Chondrocyte (in vitro differentiated cells): ENCODE measurements at regions not wholly inside any gene's neighbourhood (a gene's known extent, or its start where the extent isn't known, plus 50 kb on each side); places are given as distances from the start of the nearest gene placed in this dataset.
A peak's percentile ranks its signal among the peaks of the same experiment; 100 is the strongest.

Experiments
- DNase-seq: peaks from one replicate; pipeline ENCODE4 v3.0.0; 2021; ENCODE audit warnings: mixed read lengths, low spot score
- H3K27ac Mint-ChIP-seq: one replicate; pipeline ENCODE4 v1.8.0; 2021; ENCODE audit warnings: mild to moderate bottlenecking, moderate library complexity, mixed read lengths; ENCODE audit not compliant: unreplicated experiment
- H3K27me3 Mint-ChIP-seq: 2 replicates; pipeline ENCODE4 v1.8.0; 2021; ENCODE audit warnings: low read depth, mixed read lengths
- H3K36me3 Mint-ChIP-seq: 2 replicates; pipeline ENCODE4 v1.8.0; 2021; ENCODE audit warnings: low read depth, mixed read lengths
- H3K4me1 Mint-ChIP-seq: 2 replicates; pipeline ENCODE4 v1.8.0; 2021; ENCODE audit warnings: low read depth, mild to moderate bottlenecking, mixed read lengths
- H3K4me3 Mint-ChIP-seq: one replicate; pipeline ENCODE4 v1.8.0; 2021; ENCODE audit warnings: mild to moderate bottlenecking, moderate library complexity, mixed read lengths; ENCODE audit not compliant: unreplicated experiment
- H3K9me3 Mint-ChIP-seq: 2 replicates; pipeline ENCODE4 v1.8.0; 2021; ENCODE audit warnings: low read depth, mixed read lengths
- TF ChIP-seq, protein P1 (sequence below): fragments of 200-600 bp; sonication (generic); IDR thresholded peaks from 2 replicates; pipeline ENCODE4 v1.5.0; 2021; ENCODE audit warnings: antibody characterized with exemption, mild to moderate bottlenecking, moderate library complexity

DNA sequence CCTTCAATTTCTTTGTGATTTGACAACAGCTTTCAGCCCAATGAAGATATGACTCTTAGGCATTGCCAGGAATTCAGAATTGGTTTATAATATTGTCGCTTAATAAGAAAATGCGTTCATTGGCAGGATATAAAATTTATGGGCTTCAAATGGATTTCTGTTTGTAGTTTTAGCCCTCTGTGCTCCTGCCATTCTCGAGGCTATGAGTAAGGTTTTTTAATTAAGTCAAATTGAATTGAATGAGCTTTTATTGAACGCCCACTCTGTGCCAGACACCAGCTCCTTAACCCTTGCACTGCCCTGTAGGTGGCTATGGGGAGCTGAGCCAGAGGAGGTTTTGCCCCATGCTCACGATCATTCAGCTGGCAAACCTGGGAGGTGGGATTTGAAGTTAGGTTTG, 115.1 kb downstream of the SLC25A47 start:
- Mint-ChIP-seq H3K36me3 (no peaks in the 10 kb centered on the region), H3K27ac (no peak overlapping the region), H3K4me1 (peaks cover 65% of the 10 kb centered on the region), H3K27me3 (no peaks in the 10 kb centered on the region), H3K9me3 (no peaks in the 10 kb centered on the region), H3K4me3 (no peak overlapping the region)
- TF ChIP-seq, protein P1, sequence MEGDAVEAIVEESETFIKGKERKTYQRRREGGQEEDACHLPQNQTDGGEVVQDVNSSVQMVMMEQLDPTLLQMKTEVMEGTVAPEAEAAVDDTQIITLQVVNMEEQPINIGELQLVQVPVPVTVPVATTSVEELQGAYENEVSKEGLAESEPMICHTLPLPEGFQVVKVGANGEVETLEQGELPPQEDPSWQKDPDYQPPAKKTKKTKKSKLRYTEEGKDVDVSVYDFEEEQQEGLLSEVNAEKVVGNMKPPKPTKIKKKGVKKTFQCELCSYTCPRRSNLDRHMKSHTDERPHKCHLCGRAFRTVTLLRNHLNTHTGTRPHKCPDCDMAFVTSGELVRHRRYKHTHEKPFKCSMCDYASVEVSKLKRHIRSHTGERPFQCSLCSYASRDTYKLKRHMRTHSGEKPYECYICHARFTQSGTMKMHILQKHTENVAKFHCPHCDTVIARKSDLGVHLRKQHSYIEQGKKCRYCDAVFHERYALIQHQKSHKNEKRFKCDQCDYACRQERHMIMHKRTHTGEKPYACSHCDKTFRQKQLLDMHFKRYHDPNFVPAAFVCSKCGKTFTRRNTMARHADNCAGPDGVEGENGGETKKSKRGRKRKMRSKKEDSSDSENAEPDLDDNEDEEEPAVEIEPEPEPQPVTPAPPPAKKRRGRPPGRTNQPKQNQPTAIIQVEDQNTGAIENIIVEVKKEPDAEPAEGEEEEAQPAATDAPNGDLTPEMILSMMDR = no peak
- no peak for DNase-seq

DNA sequence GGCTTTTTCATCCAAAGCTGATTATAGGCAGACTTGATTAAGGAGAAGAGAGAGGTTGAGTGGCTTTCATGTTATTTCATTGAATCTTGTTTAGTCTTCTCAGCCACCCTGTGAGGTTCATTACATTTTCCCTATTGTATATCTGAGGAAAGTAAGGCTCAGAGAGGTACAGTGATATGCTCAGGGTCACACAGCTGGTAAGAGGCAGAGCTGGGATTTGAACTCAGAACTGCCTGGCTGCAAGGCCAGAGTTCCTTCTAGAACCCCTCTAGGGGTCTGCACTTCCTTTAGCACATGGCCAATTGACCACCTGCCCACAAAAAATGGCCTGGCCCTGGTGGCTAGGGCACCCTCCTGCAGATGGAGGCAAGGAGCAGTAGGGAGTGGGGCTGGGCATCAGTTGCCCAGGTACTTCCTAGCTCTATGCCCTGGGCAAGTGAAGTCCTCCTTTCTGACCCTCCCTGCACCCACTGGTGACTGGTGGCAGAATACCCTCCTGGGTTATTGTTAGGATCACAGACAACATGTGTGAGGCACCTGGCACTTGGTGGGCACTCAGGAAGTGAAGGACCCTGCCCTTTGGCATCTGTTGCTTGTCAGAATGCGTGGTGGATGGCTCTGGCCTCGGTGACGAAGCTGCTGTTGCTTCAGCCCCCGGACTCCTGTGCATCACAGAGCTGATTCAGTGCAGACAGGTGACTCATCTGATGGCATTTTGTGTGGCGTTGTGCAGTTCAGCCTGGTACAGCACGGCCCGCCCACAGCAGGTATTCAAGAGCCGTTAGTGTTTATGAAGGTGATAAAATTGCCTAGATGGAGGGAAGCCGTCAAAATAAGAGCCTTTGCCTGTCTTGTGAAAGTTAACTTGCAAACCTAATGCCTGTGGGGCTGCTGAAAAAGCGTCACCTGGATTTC, 115.8 kb downstream of the SLC25A47 start:
- H3K27me3 Mint-ChIP-seq = no peaks in the 10 kb centered on the region
- no peak overlapping the region for H3K4me3 Mint-ChIP-seq
- H3K4me1 Mint-ChIP-seq = peaks cover 71% of the 10 kb centered on the region
- no peaks in the 10 kb centered on the region for H3K36me3 Mint-ChIP-seq
- no peaks in the 10 kb centered on the region for H3K9me3 Mint-ChIP-seq
- DNase-seq = no peak
- TF ChIP-seq, protein P1 = no peak
- H3K27ac Mint-ChIP-seq = peak overlapping the region; percentile 70

DNA sequence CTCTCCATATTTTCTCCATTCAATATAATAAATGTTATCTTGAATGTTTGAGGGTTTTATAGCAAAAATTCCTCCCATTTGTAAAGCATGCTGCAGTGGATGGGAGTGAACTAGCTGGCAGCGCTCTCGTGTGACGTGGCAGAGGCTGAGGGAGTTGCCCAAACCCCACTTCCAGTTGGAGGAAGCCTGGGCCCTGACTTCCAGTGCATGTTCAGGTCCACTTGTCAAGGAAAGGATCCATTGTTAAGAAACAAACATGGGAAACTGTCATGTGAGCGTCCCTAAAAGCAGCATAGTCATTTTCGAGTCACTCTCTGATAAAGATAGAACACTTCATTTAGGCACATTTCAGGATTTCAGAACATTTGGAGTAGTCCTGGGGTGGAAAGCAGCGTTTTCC, 116.6 kb downstream of the SLC25A47 start:
- H3K27me3 Mint-ChIP-seq = no peaks in the 10 kb centered on the region
- TF ChIP-seq, protein P1 = no peak
- peak overlapping the region; percentile 72 for H3K27ac Mint-ChIP-seq
- no peaks in the 10 kb centered on the region for H3K36me3 Mint-ChIP-seq
- peaks cover 71% of the 10 kb centered on the region for H3K4me1 Mint-ChIP-seq
- no peaks in the 10 kb centered on the region for H3K9me3 Mint-ChIP-seq
- no peak for DNase-seq
- H3K4me3 Mint-ChIP-seq = no peak overlapping the region

DNA sequence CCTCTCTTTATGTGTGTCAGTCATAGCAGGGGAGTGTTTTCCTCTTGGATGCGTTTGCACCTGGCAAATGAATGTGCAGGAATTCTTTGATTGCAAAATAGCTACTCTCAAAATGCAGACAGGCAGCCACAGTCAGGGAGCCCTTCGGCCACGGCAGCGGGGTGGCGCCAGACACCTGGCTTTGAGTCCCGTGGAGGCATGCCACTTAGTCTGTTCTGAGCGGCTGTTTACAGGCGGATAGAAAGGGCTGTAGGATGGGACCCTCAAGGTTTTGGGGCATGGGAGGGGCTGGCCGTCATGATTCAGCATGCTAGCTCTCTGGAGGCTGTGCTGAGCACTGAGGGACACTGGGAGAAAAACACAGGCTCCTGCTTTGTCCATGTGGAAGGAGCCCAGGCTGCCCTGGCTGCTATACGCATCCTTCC, 117.1 kb downstream of the SLC25A47 start:
- TF ChIP-seq, protein P1 = peak; percentile 86
- no peaks in the 10 kb centered on the region for H3K27me3 Mint-ChIP-seq
- H3K27ac Mint-ChIP-seq = peak overlapping the region; percentile 72
- no peak for DNase-seq
- peaks cover 67% of the 10 kb centered on the region for H3K4me1 Mint-ChIP-seq
- H3K4me3 Mint-ChIP-seq = no peak overlapping the region
- no peaks in the 10 kb centered on the region for H3K36me3 Mint-ChIP-seq
- H3K9me3 Mint-ChIP-seq = no peaks in the 10 kb centered on the region

DNA sequence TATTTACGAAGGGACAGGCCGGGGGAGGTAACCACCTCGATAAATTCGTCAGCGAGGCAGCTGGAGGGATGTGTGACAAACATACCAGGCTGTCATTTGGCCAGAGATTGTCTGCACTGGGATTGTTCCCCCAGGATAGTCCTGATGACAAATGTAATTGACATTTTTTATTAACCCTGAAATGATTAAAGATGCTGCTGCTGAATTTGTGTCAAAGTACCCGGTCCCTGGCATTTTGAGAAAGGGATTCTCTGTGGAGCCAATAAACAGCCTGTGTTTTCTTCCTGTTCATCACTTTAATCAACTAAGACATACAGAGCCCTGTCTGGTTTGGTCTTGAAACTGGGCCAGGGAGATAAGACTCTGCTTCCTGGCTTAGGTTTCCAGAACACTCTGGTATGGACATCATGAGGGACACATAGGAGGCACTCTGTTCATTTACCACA, 117.6 kb downstream of the SLC25A47 start:
- H3K27ac Mint-ChIP-seq = peak overlapping the region; percentile 72
- H3K27me3 Mint-ChIP-seq = no peaks in the 10 kb centered on the region
- no peaks in the 10 kb centered on the region for H3K9me3 Mint-ChIP-seq
- H3K36me3 Mint-ChIP-seq = no peaks in the 10 kb centered on the region
- DNase-seq = no peak
- H3K4me1 Mint-ChIP-seq = peaks cover 62% of the 10 kb centered on the region
- H3K4me3 Mint-ChIP-seq = no peak overlapping the region
- TF ChIP-seq, protein P1 = no peak
